ENCODE measurements at regions not wholly inside any gene's neighbourhood (a gene's known extent, or its start where the extent isn't known, plus 50 kb on each side); places are given as distances from the start of the nearest gene placed in this dataset.
"Not testable (repeated sequence)": the region's sequence is repeated elsewhere in the genome, so short reads cannot be mapped to it uniquely, and the experiment has no call there.

DNA sequence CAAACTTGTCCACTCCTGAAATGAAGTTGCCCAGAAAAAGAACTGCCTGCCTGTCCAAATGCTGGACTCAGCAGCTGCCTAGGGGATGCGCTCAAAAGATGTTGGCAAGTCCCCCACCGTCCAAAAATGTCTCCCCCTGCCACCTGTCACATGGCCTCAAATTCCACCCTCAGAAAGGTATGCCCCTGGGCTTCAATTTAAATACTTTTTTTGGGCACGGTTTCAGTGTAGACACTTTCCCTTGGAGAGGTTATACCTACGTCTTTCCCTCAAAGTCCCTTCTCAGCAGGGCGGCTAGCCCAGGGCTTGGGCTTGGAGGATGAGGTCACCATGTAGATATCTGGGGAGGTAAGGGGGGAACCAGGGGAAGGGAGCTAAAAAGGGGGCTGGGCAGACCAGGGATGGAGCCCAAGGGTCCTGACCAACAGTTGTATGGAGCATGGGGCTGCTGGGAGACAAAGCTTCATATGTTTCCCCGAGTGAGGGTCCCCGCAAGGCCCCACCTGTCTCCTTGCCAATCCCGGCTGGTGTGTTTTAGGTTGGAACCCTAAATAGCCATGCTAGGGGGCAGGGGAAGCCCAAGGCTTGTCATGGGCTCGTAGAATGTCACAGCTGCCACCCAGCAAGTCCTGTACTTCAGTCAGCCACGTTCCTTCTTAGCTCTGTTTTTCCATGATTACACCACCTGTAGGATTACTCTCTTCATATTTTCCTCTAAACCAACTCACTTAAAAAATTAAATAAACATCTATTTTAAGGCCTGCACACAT is 131.2 kb upstream of the TBX3 start:
- Mint-ChIP-seq H3K9me3 (ENCODE audit: unreplicated experiment) (no peaks in the 10 kb centered on the region), H3K27me3 (ENCODE audit: unreplicated experiment) (peaks cover 2% of the 10 kb centered on the region), H3K36me3 (ENCODE audit: low read depth, unreplicated experiment) (no peaks in the 10 kb centered on the region), H3K4me1 (ENCODE audit: unreplicated experiment) (no peaks in the 10 kb centered on the region), H3K27ac (ENCODE audit: unreplicated experiment) (no peak overlapping the region), H3K4me3 (ENCODE audit: unreplicated experiment) (no peak overlapping the region)
- TF ChIP-seq, protein P1, sequence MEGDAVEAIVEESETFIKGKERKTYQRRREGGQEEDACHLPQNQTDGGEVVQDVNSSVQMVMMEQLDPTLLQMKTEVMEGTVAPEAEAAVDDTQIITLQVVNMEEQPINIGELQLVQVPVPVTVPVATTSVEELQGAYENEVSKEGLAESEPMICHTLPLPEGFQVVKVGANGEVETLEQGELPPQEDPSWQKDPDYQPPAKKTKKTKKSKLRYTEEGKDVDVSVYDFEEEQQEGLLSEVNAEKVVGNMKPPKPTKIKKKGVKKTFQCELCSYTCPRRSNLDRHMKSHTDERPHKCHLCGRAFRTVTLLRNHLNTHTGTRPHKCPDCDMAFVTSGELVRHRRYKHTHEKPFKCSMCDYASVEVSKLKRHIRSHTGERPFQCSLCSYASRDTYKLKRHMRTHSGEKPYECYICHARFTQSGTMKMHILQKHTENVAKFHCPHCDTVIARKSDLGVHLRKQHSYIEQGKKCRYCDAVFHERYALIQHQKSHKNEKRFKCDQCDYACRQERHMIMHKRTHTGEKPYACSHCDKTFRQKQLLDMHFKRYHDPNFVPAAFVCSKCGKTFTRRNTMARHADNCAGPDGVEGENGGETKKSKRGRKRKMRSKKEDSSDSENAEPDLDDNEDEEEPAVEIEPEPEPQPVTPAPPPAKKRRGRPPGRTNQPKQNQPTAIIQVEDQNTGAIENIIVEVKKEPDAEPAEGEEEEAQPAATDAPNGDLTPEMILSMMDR (IDR thresholded peaks at IDR 0.05; ENCODE audit: unreplicated experiment), result no peak
- DNase-seq (ENCODE audit: low spot score), result no peak

DNA sequence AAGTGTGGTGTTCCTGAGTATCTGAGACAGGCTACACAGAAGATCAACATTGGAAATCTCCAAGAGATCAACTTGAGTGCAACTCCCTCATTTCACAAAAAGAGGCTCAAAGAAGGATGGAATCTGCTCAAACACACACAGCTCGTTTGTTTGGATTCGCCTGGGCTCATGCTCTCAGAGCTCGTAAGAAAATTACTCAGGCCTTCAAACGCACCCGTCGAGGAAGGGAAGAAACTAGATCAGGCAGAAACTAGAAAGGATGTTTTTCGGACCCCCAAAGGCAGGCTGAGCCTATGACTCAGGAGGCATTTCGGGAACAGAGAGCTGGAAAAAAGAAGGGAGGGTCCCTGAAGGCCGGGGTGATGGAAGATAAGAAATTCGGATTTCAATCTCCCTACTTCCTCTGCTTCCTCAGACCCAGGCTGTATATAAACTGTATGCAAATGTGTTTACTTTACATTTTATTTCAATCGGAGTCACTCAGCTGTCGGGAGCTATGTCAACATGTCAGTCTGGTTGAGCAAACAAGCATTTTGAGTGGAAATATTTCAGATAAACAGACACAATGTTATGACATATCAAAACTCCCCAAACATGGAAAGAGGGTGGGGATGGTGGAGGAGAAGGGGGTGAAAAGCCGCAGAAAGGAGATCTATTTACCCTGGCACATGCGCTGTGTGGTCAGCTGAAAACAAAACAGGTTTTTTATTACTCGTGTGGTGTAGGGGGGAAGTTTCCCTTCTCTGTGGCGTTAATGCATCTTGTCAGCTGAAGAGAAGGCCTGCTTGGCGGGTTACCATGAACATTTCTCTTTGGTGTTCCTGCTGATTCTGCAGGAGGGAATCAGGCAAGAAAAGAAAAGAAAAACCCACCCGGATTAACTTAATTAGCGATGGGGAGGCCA is 129.1 kb upstream of the TBX3 start:
- Mint-ChIP-seq H3K27ac (ENCODE audit: unreplicated experiment) (no peak overlapping the region), H3K27me3 (ENCODE audit: unreplicated experiment) (peaks cover 2% of the 10 kb centered on the region), H3K9me3 (ENCODE audit: unreplicated experiment) (no peaks in the 10 kb centered on the region), H3K4me3 (ENCODE audit: unreplicated experiment) (no peak overlapping the region), H3K4me1 (ENCODE audit: unreplicated experiment) (no peaks in the 10 kb centered on the region), H3K36me3 (ENCODE audit: low read depth, unreplicated experiment) (no peaks in the 10 kb centered on the region)
- TF ChIP-seq, protein P1 (IDR thresholded peaks at IDR 0.05; ENCODE audit: unreplicated experiment), result no peak
- DNase-seq (ENCODE audit: low spot score), result no peak

DNA sequence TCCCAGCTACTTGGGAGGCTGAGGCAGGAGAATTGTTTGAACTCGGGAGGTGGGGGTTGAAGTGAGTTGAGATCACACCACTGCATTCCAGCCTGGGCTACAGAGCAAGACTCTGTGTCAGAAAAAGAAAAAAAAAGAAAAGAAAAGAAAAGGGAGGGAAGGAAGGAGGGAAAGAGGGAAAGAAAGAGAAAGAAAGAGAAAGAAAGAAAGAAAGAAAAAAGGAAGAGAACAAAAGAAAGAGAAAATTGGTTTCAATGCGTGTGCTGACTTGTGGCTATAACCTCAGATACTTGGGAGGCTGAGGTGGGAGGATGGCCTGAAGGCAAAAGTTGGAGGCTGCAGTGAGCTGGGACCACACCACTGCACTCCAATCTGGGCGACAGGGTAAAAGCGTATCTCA is 128.4 kb upstream of the TBX3 start:
- H3K36me3 Mint-ChIP-seq (ENCODE audit: low read depth, unreplicated experiment), result no peaks in the 10 kb centered on the region
- no peaks in the 10 kb centered on the region for H3K4me1 Mint-ChIP-seq (ENCODE audit: unreplicated experiment)
- no peak overlapping the region for H3K27ac Mint-ChIP-seq (ENCODE audit: unreplicated experiment)
- H3K27me3 Mint-ChIP-seq (ENCODE audit: unreplicated experiment), result peaks cover 2% of the 10 kb centered on the region
- no peaks in the 10 kb centered on the region for H3K9me3 Mint-ChIP-seq (ENCODE audit: unreplicated experiment)
- no peak for DNase-seq (ENCODE audit: low spot score)
- TF ChIP-seq, protein P1 (IDR thresholded peaks at IDR 0.05; ENCODE audit: unreplicated experiment), result no peak
- H3K4me3 Mint-ChIP-seq (ENCODE audit: unreplicated experiment), result no peak overlapping the region

DNA sequence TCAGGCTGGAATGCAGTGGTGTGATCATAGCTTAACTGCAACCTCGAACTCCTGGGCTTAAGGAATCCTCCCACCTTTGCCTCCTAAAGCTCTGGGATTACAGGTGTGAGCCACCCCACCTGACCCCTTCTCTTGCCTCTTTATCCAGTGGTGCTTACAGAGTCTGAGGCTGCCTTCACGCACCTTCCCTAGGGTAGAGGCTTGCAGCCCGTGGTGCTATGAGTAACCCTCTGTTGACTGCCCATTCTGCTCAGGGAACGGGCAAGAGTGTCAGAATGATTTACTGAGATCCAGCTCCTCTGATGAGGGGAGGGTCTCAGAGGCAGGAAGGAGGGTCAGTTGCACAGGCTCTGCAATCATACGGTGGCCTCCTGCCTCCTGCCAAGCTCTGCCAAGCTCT is 125.1 kb upstream of the TBX3 start:
- H3K4me1 Mint-ChIP-seq (ENCODE audit: unreplicated experiment), result no peaks in the 10 kb centered on the region
- H3K27me3 Mint-ChIP-seq (ENCODE audit: unreplicated experiment), result no peaks in the 10 kb centered on the region
- H3K4me3 Mint-ChIP-seq (ENCODE audit: unreplicated experiment), result no peak overlapping the region
- no peaks in the 10 kb centered on the region for H3K9me3 Mint-ChIP-seq (ENCODE audit: unreplicated experiment)
- TF ChIP-seq, protein P1 (IDR thresholded peaks at IDR 0.05; ENCODE audit: unreplicated experiment), result no peak
- no peaks in the 10 kb centered on the region for H3K36me3 Mint-ChIP-seq (ENCODE audit: low read depth, unreplicated experiment)
- no peak for DNase-seq (ENCODE audit: low spot score)
- no peak overlapping the region for H3K27ac Mint-ChIP-seq (ENCODE audit: unreplicated experiment)

DNA sequence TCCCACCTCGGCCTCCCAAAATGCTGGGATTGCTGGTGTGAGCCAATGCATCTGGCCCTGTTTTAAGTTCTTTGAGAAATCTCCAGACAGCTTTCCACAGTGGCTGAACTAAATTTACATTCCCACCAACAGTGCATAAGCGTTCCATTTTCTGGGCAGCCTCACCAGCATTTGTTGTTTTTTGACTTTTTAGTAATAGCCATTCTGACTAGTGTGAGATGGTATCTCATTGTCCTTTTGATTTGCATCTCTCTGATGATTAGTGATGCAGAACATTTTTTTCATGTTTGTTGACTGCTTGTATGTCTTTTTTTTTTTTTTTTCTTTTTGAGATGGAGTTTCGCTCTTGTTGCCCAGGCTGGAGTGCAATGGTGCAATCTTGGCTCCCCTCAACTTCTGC is 117.4 kb upstream of the TBX3 start:
- not testable (repeated sequence) for H3K27ac Mint-ChIP-seq (ENCODE audit: unreplicated experiment); H3K36me3 Mint-ChIP-seq (ENCODE audit: low read depth, unreplicated experiment)

DNA sequence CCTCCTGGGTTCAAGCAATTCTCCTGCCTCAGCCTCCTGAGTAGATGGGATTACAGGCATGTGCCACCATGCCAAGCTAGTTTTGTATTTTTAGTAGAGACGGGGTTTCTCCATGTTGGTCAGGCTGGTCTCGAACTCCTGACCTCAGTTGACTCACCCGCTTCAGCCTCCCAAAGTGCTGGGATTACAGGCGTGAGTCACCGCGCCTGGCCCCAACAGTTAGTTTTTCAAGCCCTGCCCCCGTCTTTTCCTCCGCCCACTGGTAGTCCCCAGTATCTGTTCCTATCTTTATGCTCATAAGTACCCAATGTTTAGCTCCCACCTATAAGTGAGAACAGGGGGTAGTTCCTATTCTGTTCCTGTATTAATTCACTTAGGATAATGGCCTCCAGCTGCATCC is 116.6 kb upstream of the TBX3 start:
- not testable (repeated sequence) for H3K27ac Mint-ChIP-seq (ENCODE audit: unreplicated experiment)

More for the DNA sequence above, 117.4 kb upstream of the TBX3 start:
- not testable (repeated sequence) for DNase-seq (ENCODE audit: low spot score); H3K4me1 Mint-ChIP-seq (ENCODE audit: unreplicated experiment); H3K27me3 Mint-ChIP-seq (ENCODE audit: unreplicated experiment); H3K9me3 Mint-ChIP-seq (ENCODE audit: unreplicated experiment); H3K4me3 Mint-ChIP-seq (ENCODE audit: unreplicated experiment)

More for the DNA sequence above, 116.6 kb upstream of the TBX3 start:
- not testable (repeated sequence) for H3K4me1 Mint-ChIP-seq (ENCODE audit: unreplicated experiment); H3K36me3 Mint-ChIP-seq (ENCODE audit: low read depth, unreplicated experiment); H3K27me3 Mint-ChIP-seq (ENCODE audit: unreplicated experiment); H3K9me3 Mint-ChIP-seq (ENCODE audit: unreplicated experiment); DNase-seq (ENCODE audit: low spot score); H3K4me3 Mint-ChIP-seq (ENCODE audit: unreplicated experiment)
